ENCODE measurements at regions not wholly inside any gene's neighbourhood (a gene's known extent, or its start where the extent isn't known, plus 50 kb on each side); places are given as distances from the start of the nearest gene placed in this dataset.

DNA sequence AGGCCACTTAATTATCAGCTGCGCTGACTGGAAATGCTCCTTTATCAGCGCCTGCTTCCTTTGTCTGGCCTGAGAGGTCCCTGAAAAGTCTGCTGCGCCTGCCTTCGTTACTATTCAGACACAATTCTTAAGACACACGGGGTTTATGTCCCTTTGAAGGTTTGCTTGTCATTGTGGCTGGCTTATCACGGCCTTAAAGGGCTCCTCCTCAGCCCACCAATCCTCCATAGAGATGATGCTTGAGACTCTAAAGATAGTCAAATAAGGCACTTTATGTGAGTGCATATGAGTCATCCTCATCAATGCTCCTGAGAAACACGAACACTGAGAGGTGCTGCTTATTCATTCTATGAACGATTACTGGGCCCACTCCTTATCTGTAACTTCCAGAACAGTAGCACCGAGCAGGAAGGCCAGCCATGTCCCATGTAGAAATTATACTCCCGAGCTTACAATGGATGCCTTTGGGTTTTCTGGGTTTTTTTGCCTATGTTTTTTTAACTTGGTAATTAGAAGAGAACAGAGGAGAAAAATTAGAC is 1268.2 kb upstream of the TMEM132C start:
- H3K27me3 ChIP-seq (replicated peaks; ENCODE audit: control insufficient read depth, insufficient read depth, low read length): no peaks in the 10 kb centered on the region
- DNase-seq (ENCODE audit: extremely low read depth, insufficient read length): no peak
- no peaks in the 10 kb centered on the region for H3K36me3 ChIP-seq (ENCODE audit: control insufficient read depth, insufficient read depth, low read length)
- no peak for TF ChIP-seq CTCF (IDR thresholded peaks at IDR 0.05; ENCODE audit: insufficient read depth, low read length, poor library complexity, severe bottlenecking)
- H3K4me3 ChIP-seq (replicated peaks; ENCODE audit: low read depth, low read length): no peak overlapping the region

DNA sequence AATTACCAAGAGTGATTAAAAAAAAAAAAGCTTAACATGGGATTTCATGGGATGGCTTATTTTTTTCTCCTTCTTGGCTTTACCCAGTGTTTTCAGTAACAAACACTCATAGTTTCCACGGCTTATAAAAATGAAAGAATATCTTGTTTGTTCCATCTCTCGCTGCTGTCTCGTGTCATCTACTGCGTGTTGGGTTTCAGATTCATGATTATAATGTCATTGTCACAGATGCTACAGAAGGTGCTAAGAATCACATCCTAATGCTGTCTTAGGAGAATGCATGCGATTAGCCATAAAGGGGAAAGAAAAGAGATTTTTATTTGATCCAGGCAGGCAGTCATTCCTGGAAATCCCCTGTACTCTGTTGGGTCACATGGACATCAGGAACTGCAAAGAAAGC is 1267.6 kb upstream of the TMEM132C start:
- Histone ChIP-seq H3K4me3 (replicated peaks; ENCODE audit: low read depth, low read length) (no peak overlapping the region), H3K36me3 (ENCODE audit: control insufficient read depth, insufficient read depth, low read length) (no peaks in the 10 kb centered on the region), H3K27me3 (replicated peaks; ENCODE audit: control insufficient read depth, insufficient read depth, low read length) (no peaks in the 10 kb centered on the region)
- no peak for TF ChIP-seq CTCF (IDR thresholded peaks at IDR 0.05; ENCODE audit: insufficient read depth, low read length, poor library complexity, severe bottlenecking)
- no peak for DNase-seq (ENCODE audit: extremely low read depth, insufficient read length)

DNA sequence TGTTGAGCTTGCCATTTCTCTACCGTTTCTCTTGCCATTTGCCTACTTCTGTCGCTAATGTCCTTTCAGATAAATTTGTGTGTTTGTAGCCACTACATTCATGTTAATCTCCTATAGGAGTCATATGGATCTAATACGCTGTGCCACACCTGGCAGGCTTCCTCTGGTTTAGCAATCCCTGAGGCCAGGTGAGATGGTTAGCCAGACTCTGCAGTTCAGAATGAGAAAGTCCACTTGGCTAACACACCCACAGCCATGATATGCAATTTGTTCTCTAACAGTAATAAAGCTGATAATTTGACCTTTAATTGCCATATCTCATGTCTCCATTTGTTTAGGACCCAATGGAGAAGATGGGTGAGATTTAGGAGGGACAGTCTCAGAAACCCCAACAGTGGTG is 1261.6 kb upstream of the TMEM132C start:
- no peak for DNase-seq (ENCODE audit: extremely low read depth, insufficient read length)
- no peak for TF ChIP-seq CTCF (IDR thresholded peaks at IDR 0.05; ENCODE audit: insufficient read depth, low read length, poor library complexity, severe bottlenecking)
- H3K36me3 ChIP-seq (ENCODE audit: control insufficient read depth, insufficient read depth, low read length): no peaks in the 10 kb centered on the region
- H3K27me3 ChIP-seq (replicated peaks; ENCODE audit: control insufficient read depth, insufficient read depth, low read length): no peaks in the 10 kb centered on the region
- H3K4me3 ChIP-seq (replicated peaks; ENCODE audit: low read depth, low read length): no peak overlapping the region

- DNase-seq (ENCODE audit: extremely low read depth, insufficient read length): no peak
- no peaks in the 10 kb centered on the region for H3K27me3 ChIP-seq (replicated peaks; ENCODE audit: control insufficient read depth, insufficient read depth, low read length)
- TF ChIP-seq CTCF (IDR thresholded peaks at IDR 0.05; ENCODE audit: insufficient read depth, low read length, poor library complexity, severe bottlenecking): no peak
- no peaks in the 10 kb centered on the region for H3K36me3 ChIP-seq (ENCODE audit: control insufficient read depth, insufficient read depth, low read length)
- H3K4me3 ChIP-seq (replicated peaks; ENCODE audit: low read depth, low read length): no peak overlapping the region
Observed at GRCh38 chr12:127006972-127007371, 1260.0 kb upstream of the TMEM132C start.

- TF ChIP-seq CTCF (IDR thresholded peaks at IDR 0.05; ENCODE audit: insufficient read depth, low read length, poor library complexity, severe bottlenecking): no peak
- H3K27me3 ChIP-seq (replicated peaks; ENCODE audit: control insufficient read depth, insufficient read depth, low read length): no peaks in the 10 kb centered on the region
- H3K4me3 ChIP-seq (replicated peaks; ENCODE audit: low read depth, low read length): no peak overlapping the region
- no peaks in the 10 kb centered on the region for H3K36me3 ChIP-seq (ENCODE audit: control insufficient read depth, insufficient read depth, low read length)
- DNase-seq (ENCODE audit: extremely low read depth, insufficient read length): no peak
Observed at GRCh38 chr12:127008755-127009403, 1258.1 kb upstream of the TMEM132C start.

GRCh38 chr12:127012109-127012508 is 1254.9 kb upstream of the TMEM132C start:
- TF ChIP-seq CTCF (IDR thresholded peaks at IDR 0.05; ENCODE audit: insufficient read depth, low read length, poor library complexity, severe bottlenecking): no peak
- no peaks in the 10 kb centered on the region for H3K36me3 ChIP-seq (ENCODE audit: control insufficient read depth, insufficient read depth, low read length)
- DNase-seq (ENCODE audit: extremely low read depth, insufficient read length): no peak
- no peaks in the 10 kb centered on the region for H3K27me3 ChIP-seq (replicated peaks; ENCODE audit: control insufficient read depth, insufficient read depth, low read length)
- no peak overlapping the region for H3K4me3 ChIP-seq (replicated peaks; ENCODE audit: low read depth, low read length)

Data from GM06990 (cell line).